HepG2 (cell line): ENCODE measurements at regions not wholly inside any gene's neighbourhood (a gene's known extent, or its start where the extent isn't known, plus 50 kb on each side); places are given as distances from the start of the nearest gene placed in this dataset.
A peak's percentile ranks its signal among the peaks of the same experiment; 100 is the strongest.

ENCODE experiments used
- ADNP ChIP-seq: sonication (generic); formaldehyde crosslinking; IDR thresholded peaks from 2 replicates; pipeline ENCODE4 v1.4.0; 2020; ENCODE audit warnings: missing genetic modification reagents
- AFF4 ChIP-seq: sonication (generic); formaldehyde crosslinking; IDR thresholded peaks from 2 replicates; pipeline ENCODE4 v1.4.0; 2020; ENCODE audit warnings: missing genetic modification reagents
- ARID5B ChIP-seq: IDR thresholded peaks from 2 replicates; pipeline ENCODE4 v1.4.0; 2020; ENCODE audit warnings: mild to moderate bottlenecking, missing genetic modification reagents
- ETV5 ChIP-seq: IDR thresholded peaks from 2 replicates; pipeline ENCODE4 v1.6.1; 2018; ENCODE audit warnings: missing biosample characterization, missing genetic modification reagents, inconsistent platforms, borderline replicate concordance
- HOXA7 ChIP-seq: sonication (generic); formaldehyde crosslinking; IDR thresholded peaks from 2 replicates; pipeline ENCODE4 v1.8.1; 2022; ENCODE audit warnings: mild to moderate bottlenecking, missing genetic modification reagents, moderate library complexity
- PAF1 ChIP-seq: IDR thresholded peaks from 2 replicates; pipeline ENCODE4 v1.6.1; 2016; ENCODE audit warnings: missing genetic modification reagents, missing compliant biosample characterization
- POLR2G ChIP-seq: fragments of 200-400 bp; formaldehyde crosslinking; IDR thresholded peaks from 2 replicates; pipeline ENCODE4 v1.6.1; 2018; ENCODE audit warnings: mild to moderate bottlenecking, low read depth, low read length, moderate library complexity
- RFX3 ChIP-seq: IDR thresholded peaks from 2 replicates; pipeline ENCODE4 v1.6.1; 2016; ENCODE audit warnings: missing biosample characterization, missing genetic modification reagents
- ZBED4 ChIP-seq: sonication (generic); formaldehyde crosslinking; IDR thresholded peaks from 2 replicates; pipeline ENCODE4 v1.4.0; 2020; ENCODE audit warnings: missing genetic modification reagents, borderline replicate concordance
- ZBTB34 ChIP-seq: sonication (generic); formaldehyde crosslinking; IDR thresholded peaks from 2 replicates; pipeline ENCODE4 v1.8.0; 2022; ENCODE audit warnings: mild to moderate bottlenecking, missing genetic modification reagents
- ZNF225 ChIP-seq: sonication (generic); formaldehyde crosslinking; IDR thresholded peaks from 2 replicates; pipeline ENCODE4 v1.4.0; 2020; ENCODE audit warnings: mild to moderate bottlenecking, missing genetic modification reagents
- ZNF274 ChIP-seq: sonication (generic); formaldehyde crosslinking; IDR thresholded peaks from 2 replicates; pipeline ENCODE4 v1.5.1; 2020; ENCODE audit warnings: mild to moderate bottlenecking, missing genetic modification reagents
- ZNF570 ChIP-seq: sonication (generic); formaldehyde crosslinking; IDR thresholded peaks from 2 replicates; pipeline ENCODE4 v1.4.0; 2020; ENCODE audit warnings: mild to moderate bottlenecking, missing genetic modification reagents, borderline replicate concordance
- ZNF670 ChIP-seq: sonication (generic); formaldehyde crosslinking; IDR thresholded peaks from 2 replicates; pipeline ENCODE4 v1.8.0; 2022; ENCODE audit warnings: mild to moderate bottlenecking, missing genetic modification reagents, borderline replicate concordance
- ZNF792 ChIP-seq: IDR thresholded peaks from 2 replicates; pipeline ENCODE4 v1.6.1; 2016
- ZSCAN22 ChIP-seq: sonication (generic); formaldehyde crosslinking; IDR thresholded peaks from 2 replicates; pipeline ENCODE4 v1.4.0; 2020; ENCODE audit warnings: mild to moderate bottlenecking, missing genetic modification reagents
- ZSCAN31 ChIP-seq: sonication (generic); formaldehyde crosslinking; IDR thresholded peaks from 2 replicates; pipeline ENCODE4 v1.5.0; 2020; ENCODE audit warnings: low read depth, mild to moderate bottlenecking, missing genetic modification reagents

GRCh38 chr6:4018171-4018923, 60.6 kb downstream of the FAM217A start (continued):
- peak; percentile 82; the same call in 1 of the 2 replicates for TF ChIP-seq AFF4 (CRISPR knock-in tag)
- no peak for TF ChIP-seq HOXA7 (CRISPR knock-in tag)
- peak; percentile 95 for TF ChIP-seq ZNF225 (CRISPR knock-in tag)
- peak; percentile 98 for TF ChIP-seq ZSCAN31 (CRISPR knock-in tag)
- 0 out of 2 replicates have a peak, but pooled peaks have one; percentile 68 for TF ChIP-seq ZSCAN22 (CRISPR knock-in tag)
- TF ChIP-seq ZBED4 = peak; percentile 90
- TF ChIP-seq ETV5 (CRISPR knock-in tag) = peak; percentile 87
- TF ChIP-seq ZNF670 (CRISPR knock-in tag) = peak; percentile 94
- TF ChIP-seq ZNF274 (CRISPR knock-in tag) = peak; percentile 96
- no peak for TF ChIP-seq RFX3 (CRISPR knock-in tag)
- no peak; the same call in 1 of the 2 replicates for TF ChIP-seq ZNF792
- peak; percentile 61; the same call in 1 of the 2 replicates for TF ChIP-seq ZNF570 (CRISPR knock-in tag)
- peak; percentile 93 for TF ChIP-seq POLR2G
- no peak for TF ChIP-seq ADNP (CRISPR knock-in tag)
- no peak for TF ChIP-seq PAF1 (CRISPR knock-in tag)
- peak; percentile 55 for TF ChIP-seq ARID5B (CRISPR knock-in tag)
- TF ChIP-seq ZBTB34 (CRISPR knock-in tag) = peak; percentile 79; the same call in 1 of the 2 replicates
